Right lung (tissue), 2 donors: ENCODE measurements at regions not wholly inside any gene's neighbourhood (a gene's known extent, or its start where the extent isn't known, plus 50 kb on each side); places are given as distances from the start of the nearest gene placed in this dataset.
"Not testable (repeated sequence)": the region's sequence is repeated elsewhere in the genome, so short reads cannot be mapped to it uniquely, and the experiment has no call there.

Experiments
- DNase-seq, 2 donors: peaks; one replicate each; pipeline ENCODE4 v3.0.0-alpha.2; 2013

DNA sequence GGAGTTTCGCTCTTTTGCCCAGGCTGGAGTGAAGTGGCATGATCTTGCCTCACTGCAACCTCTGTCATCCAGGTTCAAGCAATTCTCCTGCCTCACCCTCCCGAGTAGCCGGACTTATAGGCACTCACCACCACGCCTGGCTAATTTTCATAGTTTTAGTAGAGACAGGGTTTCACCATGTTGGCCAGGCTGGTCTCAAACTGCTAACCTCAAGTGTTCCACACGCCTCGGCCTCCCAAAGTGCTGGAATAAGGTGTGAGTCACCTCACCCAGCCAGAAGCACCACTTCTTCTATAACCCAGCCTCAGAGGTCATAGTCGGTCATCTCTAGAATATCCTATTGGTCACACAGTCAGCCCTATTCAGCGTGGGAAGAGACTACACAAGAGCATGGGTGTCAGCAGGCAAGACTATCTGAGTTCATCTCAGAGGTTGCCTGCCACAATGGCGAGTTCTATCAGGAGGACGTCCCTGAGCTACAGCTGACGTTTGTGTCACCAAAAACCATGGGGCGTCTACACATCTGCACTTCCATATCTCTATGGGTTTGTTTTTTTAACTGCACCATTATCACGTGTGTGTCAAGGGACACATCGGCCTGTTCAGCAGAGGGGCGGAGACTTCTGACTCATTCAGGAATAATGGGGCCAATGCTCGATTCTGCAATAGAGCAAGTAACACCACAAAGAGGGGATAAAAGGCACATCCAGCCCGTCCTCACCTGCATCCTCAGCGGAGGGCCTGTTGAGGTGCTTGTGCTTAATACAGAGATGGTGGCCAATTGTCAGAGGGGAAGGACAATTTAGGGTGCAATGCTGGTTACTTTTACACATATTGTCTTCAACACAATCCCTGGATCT is 256.3 kb upstream of the IRF2BP2 start:
- no peak for DNase-seq

DNA sequence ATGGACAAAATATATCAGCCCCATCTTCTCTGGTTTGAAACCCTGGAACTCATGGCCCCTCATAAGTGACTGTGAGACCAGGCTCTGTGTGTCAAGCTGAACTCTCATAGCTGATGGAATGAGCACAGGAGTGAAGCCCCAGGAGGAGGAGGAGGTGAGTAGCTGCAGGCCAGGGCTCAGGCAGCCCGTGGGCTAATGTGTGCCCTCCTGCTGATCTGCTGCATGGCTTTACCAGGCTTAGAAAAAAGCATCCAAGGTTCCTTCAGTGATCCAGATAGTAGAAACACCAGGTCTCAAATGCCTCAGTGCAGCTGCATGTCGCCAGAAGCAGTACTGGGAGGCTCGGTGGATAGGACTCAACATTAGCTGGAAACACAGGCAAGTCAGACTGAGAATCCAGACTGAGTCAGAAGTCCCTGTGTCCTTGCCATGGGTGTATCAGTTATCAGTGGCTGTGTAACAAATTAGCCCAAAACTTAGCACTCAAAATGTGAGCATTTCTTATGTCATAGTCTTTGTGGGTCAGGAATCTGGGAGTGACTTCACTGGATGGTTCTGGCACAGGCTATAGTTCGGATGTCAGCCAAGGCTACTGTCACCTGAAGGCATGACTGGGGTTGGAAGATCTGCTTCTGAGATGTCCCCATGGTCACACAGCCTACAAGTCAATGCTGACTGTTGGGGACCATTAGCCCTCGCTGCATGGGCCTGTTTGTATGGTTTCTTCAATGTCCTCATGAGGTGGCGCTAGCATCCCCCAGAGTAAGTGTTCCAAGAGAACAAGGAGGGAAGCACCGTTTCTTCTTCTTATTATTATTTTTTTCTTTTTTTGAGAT is 255.4 kb upstream of the IRF2BP2 start:
- DNase-seq: no peak

DNA sequence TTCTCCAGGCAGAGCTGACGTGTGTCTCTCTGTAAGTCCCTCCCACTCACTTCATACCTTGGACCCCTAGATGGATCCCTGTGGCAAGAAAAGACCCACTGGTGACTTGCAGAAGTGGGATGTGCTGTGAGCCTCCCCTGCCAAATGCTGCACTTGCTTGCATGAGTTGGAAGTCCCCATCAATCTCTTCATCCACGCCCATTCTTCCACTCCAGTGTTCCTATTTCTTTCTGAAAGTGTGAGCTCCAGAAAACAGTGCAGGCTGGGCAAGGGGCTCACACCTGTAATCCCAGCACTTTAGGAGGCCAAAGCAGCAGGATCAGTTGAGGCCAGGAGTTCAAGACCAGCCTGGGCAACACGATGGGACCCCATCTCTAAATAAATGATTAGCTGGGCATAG is 254.1 kb upstream of the IRF2BP2 start:
- no peak for DNase-seq

DNA sequence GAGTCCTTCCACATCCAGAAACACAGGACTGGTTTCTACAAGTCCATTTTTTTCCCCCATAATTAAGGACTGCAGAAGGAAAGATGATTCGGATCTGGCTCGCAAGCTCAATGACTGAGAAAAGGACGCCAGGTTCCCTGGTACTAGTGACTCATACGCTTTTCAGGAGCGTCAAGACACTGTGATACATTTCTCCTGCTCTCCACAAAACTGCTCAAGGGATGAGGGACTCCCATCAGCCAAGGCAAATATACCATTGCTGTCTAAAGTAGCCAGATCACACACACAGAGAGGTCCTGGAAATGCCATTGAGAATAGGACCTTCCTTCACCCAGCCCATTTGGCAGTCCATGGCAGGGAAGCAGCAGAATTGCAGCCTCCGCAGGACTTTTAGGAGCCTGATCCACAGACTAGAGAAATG is 253.6 kb upstream of the IRF2BP2 start:
- DNase-seq: no peak

DNA sequence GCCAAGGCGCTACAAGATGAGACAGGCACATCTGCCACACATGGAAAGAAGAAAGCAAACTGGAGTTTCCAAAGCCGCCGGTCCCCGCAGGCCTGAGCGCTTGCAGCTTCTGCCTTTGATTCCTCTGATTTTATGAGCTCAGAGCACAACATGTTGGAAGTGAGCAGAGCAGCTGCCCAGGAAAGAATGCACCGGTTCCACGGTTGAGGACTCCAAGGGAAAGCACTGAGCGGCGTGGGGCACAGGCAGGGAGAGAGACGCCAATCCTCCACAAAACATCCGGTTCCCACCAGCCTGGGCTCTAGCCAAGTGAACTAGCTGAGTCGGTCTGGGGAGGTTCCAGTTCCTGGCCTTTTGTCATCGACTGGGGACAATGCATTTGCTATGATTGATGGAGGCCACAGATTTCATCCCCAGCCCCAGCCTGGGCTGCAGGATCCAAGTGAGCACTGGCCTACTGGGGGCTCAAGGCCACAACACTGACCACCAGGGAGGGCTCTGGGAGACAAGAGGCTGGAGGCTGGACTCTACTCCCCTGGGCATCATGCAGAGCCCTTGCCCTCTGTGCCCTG is 253.1 kb upstream of the IRF2BP2 start:
- peak; percentile 67 to 70 for DNase-seq

DNA sequence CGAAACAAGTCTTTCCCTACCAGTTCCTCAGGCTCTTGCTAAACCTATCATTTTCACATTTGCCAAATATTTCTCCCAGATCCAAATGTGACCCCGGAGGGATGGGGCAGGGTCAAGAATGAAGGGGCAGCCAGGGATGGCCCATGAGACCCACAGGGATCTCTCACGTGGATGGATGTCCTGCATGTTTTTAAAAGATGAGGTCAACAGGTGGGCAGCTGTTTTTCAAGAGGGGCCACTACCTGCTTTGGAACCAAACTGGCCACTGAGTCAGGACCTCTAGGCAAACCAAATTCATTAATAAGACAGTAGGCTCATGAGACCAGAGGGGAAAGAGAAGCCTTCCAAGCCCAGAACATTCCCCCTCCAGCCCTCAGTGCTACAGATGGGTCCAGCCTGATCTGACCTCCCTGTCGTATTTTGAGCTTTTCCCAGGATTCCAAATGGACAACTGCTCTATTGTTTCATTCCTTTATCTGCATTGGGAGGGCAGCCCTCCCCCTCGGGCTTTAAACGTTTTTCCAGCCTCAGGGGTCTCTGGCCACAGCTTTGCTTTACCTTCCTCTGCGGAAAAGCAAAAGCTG is 252.5 kb upstream of the IRF2BP2 start:
- no peak for DNase-seq

DNA sequence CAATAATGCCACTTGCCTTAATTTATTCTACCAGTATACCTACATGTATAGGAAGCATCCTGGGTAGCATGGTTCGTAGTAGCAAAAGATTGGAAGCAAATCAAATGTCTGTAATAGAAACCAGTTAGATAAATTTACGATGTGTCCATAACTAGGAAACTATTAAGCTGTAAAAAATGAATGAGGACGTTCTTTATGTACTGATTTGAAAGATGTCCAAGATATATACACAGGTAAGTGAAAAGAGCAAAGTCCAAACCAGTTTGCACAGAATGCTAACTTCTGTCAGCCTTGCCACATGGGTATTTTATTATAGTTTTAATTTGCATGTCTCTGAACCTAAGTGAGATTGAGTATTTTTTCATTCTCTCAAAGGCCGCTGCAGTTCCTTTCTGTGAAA is 251.8 kb upstream of the IRF2BP2 start:
- no peak for DNase-seq

DNA sequence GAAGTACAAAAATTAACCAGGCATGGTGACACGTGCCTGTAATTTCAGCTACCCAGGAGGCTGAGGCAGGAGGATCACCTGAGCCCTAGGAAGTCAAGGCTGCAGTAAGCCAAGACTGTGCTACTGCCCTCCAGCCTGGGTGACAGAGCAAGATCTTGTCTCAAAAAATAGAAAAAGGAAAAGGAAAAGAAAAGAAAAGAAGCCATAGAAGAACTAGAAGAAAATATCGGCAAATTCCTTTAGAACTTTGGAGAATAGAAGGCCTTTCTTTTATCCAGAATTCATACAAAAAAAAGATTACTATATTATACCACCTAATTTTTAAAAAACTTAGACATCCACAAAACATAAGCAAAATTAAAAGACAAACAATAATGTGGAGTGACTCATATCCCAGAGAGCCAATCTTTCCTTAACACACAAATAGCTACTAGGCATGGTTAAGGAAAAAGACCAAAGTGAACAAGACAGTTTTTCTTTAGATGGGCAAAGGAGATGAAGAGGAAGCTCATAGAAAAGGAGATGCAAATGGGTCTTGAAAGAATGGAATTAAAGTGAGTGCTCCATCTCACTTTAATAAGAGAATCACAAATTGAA is 251.1 kb upstream of the IRF2BP2 start:
- DNase-seq: no peak

DNA sequence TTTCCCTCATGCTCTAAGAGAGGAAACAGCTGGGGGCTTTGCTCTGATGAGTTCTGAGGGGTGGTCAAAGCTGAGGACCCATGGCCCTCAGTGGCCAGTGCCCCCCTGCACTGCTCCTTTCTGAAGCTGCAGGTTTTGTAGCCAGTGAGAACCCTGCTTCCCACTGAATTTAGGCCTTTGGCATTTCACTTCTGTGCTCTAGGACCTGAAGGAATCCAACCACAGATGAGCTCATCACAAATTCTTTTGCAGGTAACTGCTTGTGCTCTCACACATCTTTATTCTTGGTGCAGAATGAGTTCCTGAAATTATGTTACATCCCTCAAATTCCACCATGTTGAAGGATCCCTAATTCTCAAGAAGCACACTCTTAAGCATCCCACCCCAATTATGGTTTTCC is 248.7 kb upstream of the IRF2BP2 start:
- DNase-seq: no peak

DNA sequence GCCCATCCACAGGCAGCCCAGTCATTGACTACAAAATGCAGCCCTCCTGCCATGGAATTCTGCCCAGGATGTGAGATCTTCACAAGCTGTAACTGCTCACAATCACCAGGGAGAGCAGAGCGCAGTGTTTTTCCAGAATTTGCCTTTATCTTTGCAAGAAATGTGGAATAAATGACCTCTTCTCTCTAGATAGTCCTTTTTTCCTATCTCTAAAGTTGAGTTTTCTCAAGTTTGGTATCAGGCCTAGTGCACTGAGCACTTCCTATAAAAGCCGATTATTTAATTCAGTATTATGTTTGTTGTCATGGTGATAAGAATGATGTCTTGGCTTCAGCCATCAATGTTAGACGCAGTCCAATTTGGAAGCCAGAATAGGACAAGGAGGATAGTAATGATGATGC is 246.9 kb upstream of the IRF2BP2 start:
- peak; percentile 64 to 73 for DNase-seq

DNA sequence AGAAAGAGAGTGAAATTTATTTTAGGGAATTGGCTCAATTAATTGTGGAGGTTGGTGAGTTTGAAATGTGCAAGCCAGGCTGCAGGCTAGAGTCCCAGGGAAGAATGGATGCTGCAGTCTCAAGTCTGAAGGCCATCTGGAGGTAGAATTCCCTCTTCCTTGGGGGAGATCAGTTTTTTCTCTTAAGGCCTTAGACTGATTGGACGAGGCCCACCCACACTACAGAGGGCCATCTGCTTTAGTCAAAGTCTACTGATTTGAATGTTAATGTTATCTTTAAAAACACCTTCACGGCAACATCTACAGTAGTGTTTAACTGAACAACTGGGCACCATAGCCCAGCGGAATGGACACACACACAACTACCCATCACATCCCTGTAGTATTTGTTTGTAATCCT is 245.9 kb upstream of the IRF2BP2 start:
- DNase-seq: no peak

DNA sequence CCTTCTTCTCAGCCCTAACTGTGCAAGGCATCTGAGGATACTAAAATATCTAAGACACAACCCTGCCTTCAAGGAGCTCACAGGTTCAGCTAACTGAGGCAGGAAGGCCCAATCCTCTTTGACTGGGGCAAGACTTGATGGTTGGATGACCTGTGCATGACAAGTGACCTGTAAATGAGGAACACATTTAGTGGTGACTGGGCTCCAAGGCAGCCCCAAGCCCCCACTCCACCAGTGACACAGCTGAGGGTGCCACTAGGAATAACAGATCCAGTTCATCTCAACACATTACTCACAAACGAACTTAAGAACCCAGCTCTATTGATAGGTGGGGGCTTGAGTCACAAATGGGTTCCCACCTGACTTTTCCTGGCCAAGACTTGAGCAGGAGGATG is 244.7 kb upstream of the IRF2BP2 start:
- DNase-seq: no peak

DNA sequence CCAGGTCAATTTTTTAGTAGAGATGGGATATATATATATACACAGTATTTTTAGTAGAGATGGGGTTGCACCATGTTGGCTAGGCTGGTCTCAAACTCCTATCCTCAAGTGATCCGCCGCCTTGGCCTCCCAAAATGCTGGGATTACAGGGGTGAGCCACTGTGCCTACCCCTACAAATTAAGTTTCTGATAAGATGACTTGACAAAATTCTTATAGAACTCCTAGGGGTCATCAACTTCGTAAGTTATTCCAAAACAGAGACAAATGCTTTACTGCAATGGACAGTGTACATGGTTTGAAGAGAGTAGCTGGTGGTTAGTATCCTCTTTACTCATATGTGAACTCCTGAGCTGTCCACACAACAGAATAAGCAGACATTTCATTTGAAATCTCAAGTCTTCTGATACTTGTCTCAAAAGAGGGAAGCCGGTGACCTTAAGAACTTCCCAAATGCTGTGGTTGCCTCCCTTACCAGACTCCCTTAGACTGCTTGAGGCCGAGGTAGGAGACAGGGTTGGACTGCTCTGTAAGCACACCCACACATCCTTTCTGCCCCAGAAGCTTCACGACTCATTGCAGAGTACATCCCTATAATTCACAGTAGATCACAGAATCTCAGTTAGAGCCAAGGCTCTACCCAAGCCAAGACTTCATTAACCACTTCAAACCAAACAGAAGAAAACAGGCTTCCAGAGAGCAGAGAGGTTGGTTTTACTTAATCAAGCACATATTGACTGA is 244.1 kb upstream of the IRF2BP2 start:
- DNase-seq: no peak

DNA sequence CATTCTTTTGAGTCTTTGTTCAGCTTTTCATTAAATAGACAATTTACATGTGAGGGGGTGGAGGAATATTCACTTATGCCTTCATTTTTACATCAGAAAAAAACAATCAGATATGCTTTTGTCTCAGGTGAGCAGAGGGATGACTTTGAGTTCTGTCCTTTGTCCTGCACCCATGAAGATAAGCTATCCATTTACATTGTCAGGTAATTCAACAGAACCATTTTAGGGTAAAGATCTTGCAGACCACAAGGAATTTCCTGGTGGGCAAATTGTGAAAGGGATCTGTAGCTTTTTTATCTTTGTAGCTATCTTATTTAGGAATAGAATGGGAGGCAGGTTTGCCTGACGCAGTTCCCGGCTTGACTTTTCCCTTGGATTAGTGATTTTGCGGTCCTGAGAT is 242.7 kb upstream of the IRF2BP2 start:
- DNase-seq: no peak

DNA sequence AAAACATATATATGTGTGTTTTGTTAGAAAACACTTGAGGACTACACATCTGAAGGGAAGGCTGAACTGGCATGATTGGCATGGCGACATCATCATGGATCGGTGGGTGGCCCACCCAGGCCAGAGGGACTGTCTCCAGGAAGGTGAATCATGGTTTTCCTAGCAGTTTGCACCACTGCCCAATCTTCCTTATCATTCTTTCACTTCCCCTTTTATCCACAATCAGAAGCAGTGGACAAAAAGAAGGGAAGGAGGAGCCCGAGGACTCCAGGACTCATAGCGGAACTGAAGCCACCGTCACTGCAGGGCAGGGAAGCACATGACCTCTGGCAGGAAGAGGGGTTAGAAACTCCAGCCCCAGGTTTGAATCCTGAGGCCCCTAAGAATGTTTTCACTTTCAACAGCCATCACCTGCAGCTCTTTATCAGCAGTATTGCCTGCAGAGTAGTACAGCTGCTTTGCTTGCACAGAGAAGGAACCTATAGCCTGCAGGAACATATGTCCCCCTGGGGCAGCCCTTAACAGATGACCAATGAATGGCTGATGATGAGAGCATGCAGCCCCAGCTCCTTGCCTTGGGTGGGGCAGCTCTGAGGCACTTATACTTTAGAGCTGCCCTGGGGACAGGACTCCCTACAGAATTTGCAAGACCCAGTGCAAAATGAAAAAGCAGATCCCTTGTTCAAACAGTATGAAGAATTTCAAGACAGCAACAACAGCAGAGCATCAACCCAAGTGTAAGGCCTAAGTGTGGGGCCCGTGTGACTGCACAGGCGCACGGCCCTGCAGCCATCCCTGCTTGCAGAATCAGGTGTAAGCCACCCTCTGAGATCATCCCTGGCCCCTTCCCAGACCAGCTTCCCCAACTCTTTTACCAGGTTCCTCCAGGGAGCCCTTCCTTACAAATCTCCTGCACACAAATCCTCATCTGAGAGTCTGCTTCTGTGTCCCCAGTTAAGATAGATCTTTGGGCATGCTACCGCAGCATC is 241.8 kb upstream of the IRF2BP2 start:
- DNase-seq: no peak

DNA sequence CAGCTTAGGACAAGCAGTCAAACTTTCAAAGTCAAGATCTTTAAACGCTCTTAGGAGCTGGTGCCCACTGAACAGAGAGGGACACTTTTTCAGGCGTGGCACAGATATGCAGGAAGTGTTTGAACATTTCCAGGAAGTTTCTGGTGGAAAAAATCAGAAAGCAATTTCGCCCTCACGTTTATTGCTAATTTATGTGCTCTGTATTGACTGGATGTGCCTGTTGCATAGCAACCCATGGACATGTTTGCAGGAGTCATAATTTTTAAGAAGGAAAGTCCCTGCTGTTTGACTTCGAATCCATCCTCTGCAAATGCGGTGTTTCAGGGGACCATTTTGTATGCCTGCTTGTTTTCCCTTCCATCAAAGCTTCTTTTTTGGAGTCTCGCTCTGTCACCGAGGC is 239.9 kb upstream of the IRF2BP2 start:
- DNase-seq: no peak

DNA sequence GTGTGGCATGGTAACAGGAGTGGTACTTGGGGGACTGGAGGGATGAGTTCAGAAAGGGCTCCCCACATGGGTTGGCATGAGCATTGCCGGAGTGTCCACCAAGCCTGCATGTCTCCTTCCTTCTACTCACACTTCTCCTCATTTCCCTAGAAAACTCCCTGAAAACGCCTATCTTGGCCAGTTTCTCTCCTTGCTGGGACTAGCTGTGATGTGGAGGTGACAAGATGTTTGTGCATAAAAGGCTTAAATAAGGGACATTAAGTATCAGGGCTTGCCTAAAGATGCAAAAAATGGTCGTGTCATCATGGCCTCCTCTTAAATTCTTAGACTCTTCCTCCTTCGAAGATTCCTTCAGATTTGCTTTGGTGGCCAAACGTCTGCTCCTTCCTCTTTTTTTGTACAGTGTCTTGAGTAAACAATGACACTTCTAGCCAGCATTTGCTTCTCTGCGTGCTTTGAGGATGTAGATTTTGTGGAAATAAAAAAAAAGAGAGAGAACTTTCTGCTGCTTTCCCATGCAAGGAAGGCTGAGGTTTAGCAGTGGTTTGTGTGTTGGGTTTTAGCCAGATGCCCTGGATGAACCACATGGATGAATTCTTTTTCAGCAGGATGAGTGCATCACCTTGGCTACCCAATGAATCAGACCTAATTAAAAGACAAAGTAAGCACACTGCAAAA is 239.1 kb upstream of the IRF2BP2 start:
- no peak for DNase-seq

DNA sequence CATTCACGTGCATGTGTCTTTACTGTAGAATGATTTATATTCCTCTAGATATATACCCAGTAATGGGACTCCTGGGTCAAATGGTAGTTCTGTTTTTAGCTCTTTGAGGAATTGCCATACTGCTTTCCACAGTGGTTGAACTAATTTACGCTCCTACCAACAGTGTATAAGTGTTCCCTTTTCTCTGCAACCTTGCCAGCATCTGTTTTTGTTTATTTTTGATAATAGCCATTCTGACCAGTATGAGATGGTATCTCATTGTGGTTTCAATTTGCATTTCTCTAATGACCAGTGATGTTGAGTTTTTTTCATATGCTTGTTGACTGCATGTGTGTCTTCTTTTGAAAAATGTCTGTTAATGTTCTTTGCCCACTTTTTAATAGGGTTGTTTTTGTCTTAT is 236.8 kb upstream of the IRF2BP2 start:
- DNase-seq: not testable (repeated sequence)

DNA sequence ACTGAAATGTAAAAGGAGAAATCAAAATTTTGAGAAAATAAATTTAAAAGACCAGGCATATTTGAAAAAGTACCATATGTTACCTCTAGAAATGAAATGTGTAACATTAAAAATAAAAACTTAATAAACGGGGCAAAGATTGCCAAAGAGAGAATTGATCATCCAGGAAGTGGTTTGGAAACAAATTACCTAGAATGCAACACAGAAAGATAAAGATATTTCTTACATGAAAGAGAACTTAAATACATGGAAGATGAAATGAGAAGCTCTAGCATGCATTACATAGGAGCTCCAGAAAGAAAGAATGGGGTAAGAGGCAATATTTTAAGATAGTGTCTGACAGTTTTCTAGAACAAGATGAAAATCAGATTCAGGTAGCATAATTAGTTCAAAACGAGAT is 235.9 kb upstream of the IRF2BP2 start:
- no peak for DNase-seq
